ENCODE measurements at regions not wholly inside any gene's neighbourhood (a gene's known extent, or its start where the extent isn't known, plus 50 kb on each side); places are given as distances from the start of the nearest gene placed in this dataset.

DNA sequence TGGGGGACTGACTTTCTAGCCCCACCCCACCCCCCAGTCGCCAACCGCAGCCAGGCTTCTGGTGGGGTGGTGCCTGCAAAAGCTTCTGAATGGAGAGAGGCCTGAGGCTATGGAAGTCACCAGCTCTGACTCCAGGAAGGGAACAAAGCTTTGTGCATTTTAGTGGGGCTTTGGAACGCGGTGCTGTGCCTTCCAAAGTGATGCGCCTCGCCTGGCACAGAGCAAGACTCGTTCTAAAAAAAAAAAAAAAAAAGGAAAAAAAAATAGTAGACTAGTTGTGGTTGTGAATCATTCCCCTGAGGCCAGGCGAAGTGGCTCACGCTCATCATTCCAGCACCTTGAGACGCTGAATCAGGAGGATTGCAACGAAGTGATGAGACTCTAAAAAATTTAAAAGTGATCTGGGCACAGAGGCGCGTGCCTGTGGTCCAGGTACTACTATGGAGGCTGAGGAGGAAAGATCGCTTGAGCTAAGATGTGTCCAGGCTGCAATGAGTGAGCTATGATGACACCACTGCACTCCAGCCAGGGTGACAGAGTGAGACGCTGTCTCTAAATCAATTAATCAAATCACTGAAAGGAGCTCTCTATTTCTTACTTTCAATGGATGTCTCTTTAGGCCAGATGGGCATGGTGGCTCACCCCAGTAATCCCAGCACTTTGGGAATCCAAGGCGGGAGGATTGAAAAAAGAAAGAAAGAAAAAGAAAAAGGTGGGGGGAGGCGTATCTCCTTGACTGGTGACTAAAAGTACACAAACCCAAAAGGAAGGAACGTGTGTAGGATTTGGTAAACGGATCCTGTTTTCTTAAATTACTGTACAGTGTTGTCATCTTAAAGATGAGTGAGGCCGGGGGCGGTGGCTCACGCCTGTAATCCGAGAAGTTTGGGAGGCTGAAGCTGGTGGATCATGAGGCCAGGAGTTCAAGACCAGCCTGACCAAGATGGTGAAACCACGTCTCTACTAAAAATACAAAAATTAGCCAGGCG, 259.6 kb upstream of the ALG10B start:
- 73 to 77% (median 75%) methylated on average over 25 of the region's 25 CpGs for WGBS, 4 donors
- TF ChIP-seq POLR2A (IDR thresholded peaks at IDR 0.05), result no peak
- TF ChIP-seq, protein P1, sequence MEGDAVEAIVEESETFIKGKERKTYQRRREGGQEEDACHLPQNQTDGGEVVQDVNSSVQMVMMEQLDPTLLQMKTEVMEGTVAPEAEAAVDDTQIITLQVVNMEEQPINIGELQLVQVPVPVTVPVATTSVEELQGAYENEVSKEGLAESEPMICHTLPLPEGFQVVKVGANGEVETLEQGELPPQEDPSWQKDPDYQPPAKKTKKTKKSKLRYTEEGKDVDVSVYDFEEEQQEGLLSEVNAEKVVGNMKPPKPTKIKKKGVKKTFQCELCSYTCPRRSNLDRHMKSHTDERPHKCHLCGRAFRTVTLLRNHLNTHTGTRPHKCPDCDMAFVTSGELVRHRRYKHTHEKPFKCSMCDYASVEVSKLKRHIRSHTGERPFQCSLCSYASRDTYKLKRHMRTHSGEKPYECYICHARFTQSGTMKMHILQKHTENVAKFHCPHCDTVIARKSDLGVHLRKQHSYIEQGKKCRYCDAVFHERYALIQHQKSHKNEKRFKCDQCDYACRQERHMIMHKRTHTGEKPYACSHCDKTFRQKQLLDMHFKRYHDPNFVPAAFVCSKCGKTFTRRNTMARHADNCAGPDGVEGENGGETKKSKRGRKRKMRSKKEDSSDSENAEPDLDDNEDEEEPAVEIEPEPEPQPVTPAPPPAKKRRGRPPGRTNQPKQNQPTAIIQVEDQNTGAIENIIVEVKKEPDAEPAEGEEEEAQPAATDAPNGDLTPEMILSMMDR (IDR thresholded peaks at IDR 0.05), result no peak
- no peaks in the 10 kb centered on the region for H3K9me3 ChIP-seq (replicated peaks in 1 of 3)

DNA sequence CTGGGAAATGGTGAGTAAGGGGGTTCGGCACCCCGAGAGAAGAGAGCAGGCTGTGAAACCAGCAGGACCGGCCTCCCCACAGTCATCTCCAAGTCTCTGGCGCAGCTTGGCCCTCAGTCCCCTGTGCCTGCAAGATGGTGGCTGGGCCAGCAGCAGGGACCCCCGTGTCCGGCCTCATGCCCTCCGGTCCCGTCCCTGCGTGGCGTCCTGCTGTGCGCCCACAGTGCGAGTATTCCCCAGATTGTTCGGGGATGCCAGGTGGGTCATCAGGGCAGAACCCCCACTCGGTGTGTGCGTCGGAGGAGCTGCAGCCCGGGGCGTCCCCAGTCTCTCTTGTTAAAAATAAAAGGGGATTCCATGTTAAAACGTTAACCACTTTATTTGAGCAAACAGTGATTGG, 216.9 kb upstream of the ALG10B start:
- intact Hi-C loops (cut with DNase I), result no loop called here
- H3K36me3 ChIP-seq (replicated peaks in 1 of 2), result no peaks in the 10 kb centered on the region
- no peaks in the 10 kb centered on the region for H3K27me3 ChIP-seq
- H3K4me3 ChIP-seq, result no peak overlapping the region
- H3K27ac ChIP-seq, result no peak overlapping the region
- no peak for DNase-seq
- 83 to 92% (median 90%) methylated on average over 18 to 19 of the region's 19 CpGs for WGBS, 4 donors
- H3K4me1 ChIP-seq (replicated peaks in 1 of 2), result no peaks in the 10 kb centered on the region
- H3K9me3 ChIP-seq (replicated peaks in 1 of 3), result no peaks in the 10 kb centered on the region
- TF ChIP-seq POLR2A (IDR thresholded peaks at IDR 0.05), result no peak
- TF ChIP-seq, protein P1 (IDR thresholded peaks at IDR 0.05), result no peak

More for the DNA sequence above, 259.6 kb upstream of the ALG10B start:
- H3K4me1 ChIP-seq (replicated peaks in 1 of 2), result no peaks in the 10 kb centered on the region
- H3K27me3 ChIP-seq, result no peaks in the 10 kb centered on the region
- H3K4me3 ChIP-seq, result no peak overlapping the region
- intact Hi-C loops (cut with DNase I), result no loop called here
- no peak for DNase-seq
- no peaks in the 10 kb centered on the region for H3K36me3 ChIP-seq (replicated peaks in 1 of 2)
- no peak overlapping the region for H3K27ac ChIP-seq

DNA sequence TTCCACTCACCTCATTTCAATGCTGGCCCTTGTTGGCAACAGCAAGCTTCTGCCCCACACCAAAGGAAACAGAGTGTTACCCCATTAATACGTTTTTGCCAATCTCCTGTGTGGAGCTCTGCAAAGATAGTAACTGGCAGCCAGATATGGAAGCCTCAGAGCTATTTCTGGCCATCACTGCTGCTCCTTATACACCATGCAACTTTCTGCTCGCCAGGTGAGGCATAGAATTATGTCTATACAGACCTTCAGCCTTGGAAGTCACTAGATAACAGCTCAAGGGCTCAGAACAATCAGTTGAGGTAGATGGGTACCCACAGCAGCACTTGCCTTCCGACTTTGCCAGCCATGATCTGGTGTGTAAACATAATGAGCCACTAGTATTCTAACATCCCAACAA, 214.8 kb upstream of the ALG10B start:
- Histone ChIP-seq H3K4me3 (no peak overlapping the region), H3K27me3 (no peaks in the 10 kb centered on the region), H3K27ac (no peak overlapping the region), H3K9me3 (replicated peaks in 1 of 3) (no peaks in the 10 kb centered on the region), H3K36me3 (replicated peaks in 1 of 2) (no peaks in the 10 kb centered on the region), H3K4me1 (replicated peaks in 1 of 2) (no peaks in the 10 kb centered on the region)
- WGBS, 4 donors, result 16 to 25% (median 20%) methylated on average over 3 of the region's 3 CpGs
- TF ChIP-seq POLR2A (IDR thresholded peaks at IDR 0.05), result no peak
- TF ChIP-seq, protein P1 (IDR thresholded peaks at IDR 0.05), result no peak
- DNase-seq, result no peak
- intact Hi-C loops (cut with DNase I), result no loop called here

DNA sequence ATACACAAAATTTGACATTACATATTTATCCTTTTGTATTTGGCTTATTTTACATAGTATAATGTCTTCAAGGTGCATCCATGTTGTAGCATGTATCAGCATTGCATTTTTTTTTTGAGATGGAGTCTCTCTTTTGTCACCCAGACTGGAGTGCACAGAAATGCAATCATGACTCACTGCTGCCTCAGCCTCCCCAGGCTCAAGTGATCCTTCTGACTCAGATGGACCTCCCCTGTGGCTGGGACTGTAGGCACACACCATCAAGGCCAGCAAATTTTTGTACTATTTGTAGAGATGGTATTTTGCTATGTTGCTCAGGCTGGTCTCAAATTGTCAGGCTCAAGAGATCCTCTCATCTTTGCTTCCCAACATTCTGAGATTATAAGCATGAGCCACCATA, 214.4 kb upstream of the ALG10B start:
- Histone ChIP-seq H3K27ac (no peak overlapping the region), H3K36me3 (replicated peaks in 1 of 2) (no peaks in the 10 kb centered on the region), H3K4me3 (no peak overlapping the region), H3K9me3 (replicated peaks in 1 of 3) (no peaks in the 10 kb centered on the region), H3K27me3 (no peaks in the 10 kb centered on the region), H3K4me1 (replicated peaks in 1 of 2) (no peaks in the 10 kb centered on the region)
- no peak for TF ChIP-seq POLR2A (IDR thresholded peaks at IDR 0.05)
- TF ChIP-seq, protein P1 (IDR thresholded peaks at IDR 0.05), result no peak
- DNase-seq, result no peak
- intact Hi-C loops (cut with DNase I), result no loop called here

Measured in adrenal gland (tissue), 9 donors.